Sigmoid colon (tissue), 6 donors: ENCODE measurements at regions not wholly inside any gene's neighbourhood (a gene's known extent, or its start where the extent isn't known, plus 50 kb on each side); places are given as distances from the start of the nearest gene placed in this dataset.

Source experiments
- DNase-seq: peaks from one replicate; pipeline ENCODE4 v3.0.0-alpha.2; 2019
- H3K27ac ChIP-seq, 4 donors: fragments of 200-600 bp; sonication (generic); one replicate each; pipeline ENCODE4 v1.5.1; 2016 to 2019; ENCODE audit warnings: mild to moderate bottlenecking in 1 of 4
- H3K27me3 ChIP-seq, 3 donors: fragments of 200-600 bp; sonication (generic); one replicate each; pipeline ENCODE4 v1.5.1; 2019; ENCODE audit warnings: mild to moderate bottlenecking in 1 of 3
- H3K36me3 ChIP-seq, 4 donors: fragments of 200-600 bp; sonication (generic); one replicate each; pipeline ENCODE4 v1.5.1; 2016 to 2019
- H3K4me1 ChIP-seq, 4 donors: fragments of 200-600 bp; sonication (generic); one replicate each; pipeline ENCODE4 v1.5.1; 2017 to 2019
- H3K4me3 ChIP-seq, 4 donors: fragments of 200-600 bp; sonication (generic); one replicate each; pipeline ENCODE4 v1.5.1; 2017 to 2019; ENCODE audit warnings: mild to moderate bottlenecking in 2 of 4, moderate library complexity in 1 of 4
- H3K9me3 ChIP-seq, 4 donors: fragments of 200-600 bp in 3 of 4; sonication (generic) in 3 of 4; one replicate each; pipeline versions ENCODE4 v1.5.1 to v1.6.1; 2013 to 2019
- EP300 ChIP-seq, 4 donors: sonication (generic); formaldehyde crosslinking; IDR thresholded peaks; one replicate each; pipeline ENCODE4 v1.6.1; 2017; ENCODE audit warnings: antibody characterized with exemption in 4 of 4
- POLR2A ChIP-seq, 2 donors: fragments of 450-650 bp; IDR thresholded peaks; one replicate each; pipeline ENCODE4 v1.6.1; 2016; ENCODE audit warnings: antibody characterized with exemption in 2 of 2, mild to moderate bottlenecking in 2 of 2, moderate library complexity in 2 of 2
- POLR2AphosphoS5 ChIP-seq, 4 donors: sonication (generic); formaldehyde crosslinking; IDR thresholded peaks; one replicate each; pipeline ENCODE4 v1.6.1; 2017; ENCODE audit warnings: antibody characterized with exemption in 4 of 4
- whole genome bisulfite sequencing, 2 donors: extraction: QIAGEN DNeasy Blood & Tissue Kit; methylation state at CpG; one replicate each; pipeline ENCODE4 v1.1.7; 2013; 5-methylcytosine and 5-hydroxymethylcytosine counted together
- intact Hi-C: fragments of 100-400 bp; cut with DNase I; formaldehyde crosslinking; loops from one replicate; pipeline ENCODE4 v1.15.1; 2023
- TF ChIP-seq, protein P1 (sequence below), 4 experiments: fragments of 450-650 bp in 3 of 4; fragments of 200-600 bp in 1 of 4; IDR thresholded peaks; one replicate each; pipeline ENCODE4 v1.5.1; 2016 to 2019; ENCODE audit warnings: antibody characterized with exemption in 4 of 4, mild to moderate bottlenecking in 3 of 4, moderate library complexity in 2 of 4
- donor health status: healthy with polysubstance abuse.
- donor health status: healthy.

DNA sequence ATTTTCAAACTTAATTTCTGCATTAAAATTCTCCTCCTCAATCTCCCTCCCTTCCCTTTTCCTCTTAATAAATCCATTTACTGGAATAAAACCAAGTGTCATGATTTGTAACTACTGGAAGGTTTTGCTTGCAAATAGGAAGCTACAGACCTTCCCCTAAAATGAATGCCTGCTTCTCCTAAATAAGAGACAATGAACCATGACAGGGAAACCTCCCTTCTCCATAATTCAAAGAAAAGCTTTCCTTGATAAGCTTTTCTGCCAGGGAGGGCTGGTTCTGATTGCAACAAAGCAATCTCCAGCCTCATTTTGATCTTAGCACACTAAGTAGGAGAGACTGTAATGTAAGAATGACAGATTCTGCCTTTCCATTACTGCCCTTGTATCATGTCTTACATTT is 111.0 kb upstream of the CDH20 start:
- intact Hi-C loops, result no loop called here
- H3K9me3 ChIP-seq, result peaks cover 0 to 3% (median 0%) of the 10 kb centered on the region in 4 donors
- DNase-seq, result no peak
- TF ChIP-seq EP300 (IDR thresholded peaks at IDR 0.05), result no peak
- TF ChIP-seq, protein P1, sequence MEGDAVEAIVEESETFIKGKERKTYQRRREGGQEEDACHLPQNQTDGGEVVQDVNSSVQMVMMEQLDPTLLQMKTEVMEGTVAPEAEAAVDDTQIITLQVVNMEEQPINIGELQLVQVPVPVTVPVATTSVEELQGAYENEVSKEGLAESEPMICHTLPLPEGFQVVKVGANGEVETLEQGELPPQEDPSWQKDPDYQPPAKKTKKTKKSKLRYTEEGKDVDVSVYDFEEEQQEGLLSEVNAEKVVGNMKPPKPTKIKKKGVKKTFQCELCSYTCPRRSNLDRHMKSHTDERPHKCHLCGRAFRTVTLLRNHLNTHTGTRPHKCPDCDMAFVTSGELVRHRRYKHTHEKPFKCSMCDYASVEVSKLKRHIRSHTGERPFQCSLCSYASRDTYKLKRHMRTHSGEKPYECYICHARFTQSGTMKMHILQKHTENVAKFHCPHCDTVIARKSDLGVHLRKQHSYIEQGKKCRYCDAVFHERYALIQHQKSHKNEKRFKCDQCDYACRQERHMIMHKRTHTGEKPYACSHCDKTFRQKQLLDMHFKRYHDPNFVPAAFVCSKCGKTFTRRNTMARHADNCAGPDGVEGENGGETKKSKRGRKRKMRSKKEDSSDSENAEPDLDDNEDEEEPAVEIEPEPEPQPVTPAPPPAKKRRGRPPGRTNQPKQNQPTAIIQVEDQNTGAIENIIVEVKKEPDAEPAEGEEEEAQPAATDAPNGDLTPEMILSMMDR (IDR thresholded peaks at IDR 0.05), result no peak
- no peaks in the 10 kb centered on the region for H3K27me3 ChIP-seq
- H3K27ac ChIP-seq, result no peak overlapping the region
- H3K4me3 ChIP-seq, result no peak overlapping the region
- no peaks in the 10 kb centered on the region for H3K4me1 ChIP-seq
- H3K36me3 ChIP-seq, result no peaks in the 10 kb centered on the region

DNA sequence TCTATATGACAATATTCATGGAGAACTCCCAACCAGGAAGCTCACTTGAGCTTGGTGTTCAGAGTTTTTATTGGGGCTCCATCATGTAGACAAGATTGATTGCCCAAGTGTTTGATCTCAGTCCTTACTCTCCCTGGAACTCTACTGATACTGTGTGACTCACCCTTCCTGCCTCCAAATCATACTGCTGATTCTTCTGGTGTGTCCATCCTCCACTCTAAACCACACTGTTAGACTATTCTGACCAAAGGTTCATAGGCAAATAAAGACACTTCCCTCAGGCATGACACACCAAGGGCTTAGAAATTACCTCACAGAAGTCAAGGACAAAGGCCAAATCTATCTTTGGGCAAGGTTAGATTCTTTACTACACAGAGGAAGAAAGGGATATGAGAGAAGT is 107.9 kb upstream of the CDH20 start:
- H3K4me3 ChIP-seq, result no peak overlapping the region
- peaks cover 0 to 3% (median 0%) of the 10 kb centered on the region in 4 donors for H3K9me3 ChIP-seq
- no peaks in the 10 kb centered on the region for H3K4me1 ChIP-seq
- H3K27ac ChIP-seq, result no peak overlapping the region
- TF ChIP-seq POLR2AphosphoS5 (IDR thresholded peaks at IDR 0.05) (no peak), EP300 (IDR thresholded peaks at IDR 0.05) (no peak), POLR2A (IDR thresholded peaks at IDR 0.05) (no peak)
- TF ChIP-seq, protein P1 (IDR thresholded peaks at IDR 0.05), result no peak
- intact Hi-C loops, result no loop called here
- no peak for DNase-seq
- no peaks in the 10 kb centered on the region for H3K36me3 ChIP-seq
- H3K27me3 ChIP-seq, result no peaks in the 10 kb centered on the region

DNA sequence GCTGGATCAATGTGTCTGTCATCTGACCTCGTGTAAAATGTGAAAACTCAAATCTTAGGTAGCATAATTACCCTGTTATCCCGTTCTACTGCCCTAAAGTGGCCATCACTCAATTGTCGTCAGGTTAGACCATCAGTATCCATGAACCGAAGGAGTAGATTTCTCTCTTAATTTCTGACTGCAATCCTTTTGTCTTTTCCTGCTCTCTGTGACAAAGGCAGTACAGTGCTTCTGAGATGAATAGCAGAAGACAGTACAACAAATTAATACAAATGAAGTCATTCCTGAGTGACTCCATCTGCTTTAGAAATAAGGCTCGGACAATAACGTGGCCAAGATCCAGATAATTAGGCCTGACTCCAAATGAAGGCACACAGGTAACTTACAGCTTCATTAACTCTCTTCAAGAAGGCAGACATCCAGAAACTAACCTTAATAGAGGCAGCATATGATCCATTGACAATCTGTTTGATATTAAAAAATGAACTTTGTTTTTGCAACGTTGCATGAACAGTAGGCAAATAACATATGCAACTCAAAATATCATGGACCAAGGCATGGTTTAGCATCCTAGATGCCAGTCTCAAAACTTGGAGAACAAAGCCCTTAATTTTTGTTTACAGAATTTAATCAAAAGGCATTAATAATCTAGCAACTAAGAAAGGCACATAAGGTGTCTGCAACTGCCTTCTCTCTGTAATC is 96.7 kb upstream of the CDH20 start:
- Histone ChIP-seq H3K4me3 (no peak overlapping the region), H3K36me3 (no peaks in the 10 kb centered on the region), H3K9me3 (no peaks in the 10 kb centered on the region), H3K27me3 (no peaks in the 10 kb centered on the region), H3K27ac (no peak overlapping the region), H3K4me1 (no peaks in the 10 kb centered on the region)
- intact Hi-C loops, result no loop called here
- TF ChIP-seq POLR2A (IDR thresholded peaks at IDR 0.05), result no peak
- TF ChIP-seq EP300 (IDR thresholded peaks at IDR 0.05), result no peak
- TF ChIP-seq POLR2AphosphoS5 (IDR thresholded peaks at IDR 0.05), result no peak
- TF ChIP-seq, protein P1 (IDR thresholded peaks at IDR 0.05), result no peak
- DNase-seq, result no peak
- 71% methylated on average over 7 of the region's 7 CpGs for WGBS, 2 donors

DNA sequence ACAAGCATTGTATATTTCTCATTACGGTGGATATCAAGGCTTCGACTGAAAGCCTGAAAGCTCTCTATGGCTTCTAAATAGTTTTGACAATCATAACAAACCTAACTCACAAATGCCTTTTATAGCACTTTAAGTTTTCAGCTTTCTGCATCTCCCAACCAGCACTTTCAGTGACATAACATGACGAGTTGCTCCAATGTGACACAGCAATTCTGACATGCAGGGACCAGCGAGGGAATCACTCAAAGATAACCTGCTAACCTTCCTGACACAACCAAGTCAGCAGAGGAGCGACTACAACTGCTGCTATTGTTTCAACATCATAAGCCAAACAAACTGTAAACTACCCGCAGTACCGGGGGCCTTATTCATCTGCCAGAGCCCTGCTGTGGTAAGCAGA is 95.7 kb upstream of the CDH20 start:
- no peaks in the 10 kb centered on the region for H3K9me3 ChIP-seq
- intact Hi-C loops, result no loop called here
- H3K36me3 ChIP-seq, result no peaks in the 10 kb centered on the region
- DNase-seq, result no peak
- WGBS, 2 donors, result 79 to 81% methylated on average over 7 of the region's 7 CpGs
- TF ChIP-seq POLR2A (IDR thresholded peaks at IDR 0.05), result no peak
- no peak for TF ChIP-seq EP300 (IDR thresholded peaks at IDR 0.05)
- no peak for TF ChIP-seq POLR2AphosphoS5 (IDR thresholded peaks at IDR 0.05)
- TF ChIP-seq, protein P1 (IDR thresholded peaks at IDR 0.05), result no peak
- H3K27ac ChIP-seq, result no peak overlapping the region
- no peak overlapping the region for H3K4me3 ChIP-seq
- no peaks in the 10 kb centered on the region for H3K4me1 ChIP-seq
- H3K27me3 ChIP-seq, result no peaks in the 10 kb centered on the region

DNA sequence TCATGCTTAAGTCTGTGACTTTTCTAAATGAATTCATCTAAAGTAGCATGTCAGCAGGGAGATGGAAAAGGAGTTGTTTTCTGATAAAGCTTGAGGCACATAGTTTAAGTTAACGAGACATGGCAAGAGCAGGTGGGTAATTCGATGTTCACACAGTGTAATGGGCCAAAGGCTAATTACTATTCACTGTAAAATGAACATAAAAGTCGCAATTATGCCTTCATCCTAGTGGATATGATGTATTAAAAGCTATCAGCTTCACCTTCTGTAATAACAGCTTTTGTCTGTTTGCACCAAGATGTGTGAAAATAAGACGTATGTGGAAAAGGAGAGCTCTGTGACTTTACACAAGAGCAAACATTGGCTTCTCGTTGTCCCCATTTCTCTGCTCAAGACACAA is 94.2 kb upstream of the CDH20 start:
- no peaks in the 10 kb centered on the region for H3K4me1 ChIP-seq
- no peak for DNase-seq
- no peak overlapping the region for H3K27ac ChIP-seq
- intact Hi-C loops, result no loop called here
- no peaks in the 10 kb centered on the region for H3K36me3 ChIP-seq
- no peaks in the 10 kb centered on the region for H3K9me3 ChIP-seq
- H3K27me3 ChIP-seq, result no peaks in the 10 kb centered on the region
- TF ChIP-seq, protein P1 (IDR thresholded peaks at IDR 0.05), result no peak
- no peak for TF ChIP-seq POLR2AphosphoS5 (IDR thresholded peaks at IDR 0.05)
- TF ChIP-seq POLR2A (IDR thresholded peaks at IDR 0.05), result no peak
- TF ChIP-seq EP300 (IDR thresholded peaks at IDR 0.05), result no peak
- WGBS, 2 donors, result 61 to 85% methylated on average over 5 of the region's 5 CpGs
- no peak overlapping the region for H3K4me3 ChIP-seq
